Fibroblast of lung (primary cell): ENCODE measurements at regions not wholly inside any gene's neighbourhood (a gene's known extent, or its start where the extent isn't known, plus 50 kb on each side); places are given as distances from the start of the nearest gene placed in this dataset.

Source experiments
- CTCF ChIP-seq, 2 donors: IDR thresholded peaks in 1 of 2; conservative IDR thresholded peaks in 1 of 2; 1 replicate in 1 of 2; 2 replicates in 1 of 2; pipeline ENCODE4 v1.5.1; 2011 to 2012; ENCODE audit warnings: low read length in 2 of 2, control low read depth in 1 of 2, inconsistent platforms in 1 of 2, low read depth in 1 of 2, mild to moderate bottlenecking in 1 of 2
- EZH2 ChIP-seq: IDR thresholded peaks from 2 replicates; pipeline ENCODE4 v1.5.1; 2012; ENCODE audit warnings: low read length, control low read depth, mild to moderate bottlenecking; ENCODE audit errors: missing control alignments

- no peak for TF ChIP-seq CTCF (conservative IDR thresholded peaks at IDR 0.05 in 1 of 2, IDR thresholded peaks at IDR 0.05 in 1 of 2; ENCODE audit: low read depth in 1 of 2, low read length in 2 of 2)
- TF ChIP-seq EZH2 = no peak
Measured at GRCh38 chrX:99394456-99394855, 1015.6 kb downstream of the PCDH19 start.
